ENCODE measurements at regions not wholly inside any gene's neighbourhood (a gene's known extent, or its start where the extent isn't known, plus 50 kb on each side); places are given as distances from the start of the nearest gene placed in this dataset.
"Not testable (repeated sequence)": the region's sequence is repeated elsewhere in the genome, so short reads cannot be mapped to it uniquely, and the experiment has no call there.

DNA sequence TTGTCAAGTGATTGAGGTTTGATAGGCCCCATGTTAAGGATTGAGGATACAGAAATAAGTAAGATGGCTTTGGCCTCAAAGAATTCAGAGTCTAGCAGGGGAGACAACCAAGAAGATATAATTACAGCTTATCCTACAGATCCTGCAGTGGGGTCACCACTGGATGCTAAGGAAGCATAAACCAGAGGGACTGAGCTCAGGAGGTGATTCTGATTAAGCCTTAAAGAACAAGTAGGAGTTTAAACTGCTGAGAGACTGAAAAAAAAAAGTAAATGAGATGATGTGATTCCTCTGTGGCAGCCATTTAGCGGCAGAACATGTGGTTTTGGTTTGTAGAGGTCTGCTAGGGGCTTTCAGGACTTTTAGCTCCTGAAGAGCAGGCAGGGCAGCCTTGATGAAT, 72.1 kb upstream of the ROPN1 start:
- H3K4me1 ChIP-seq, result peaks cover 75% of the 10 kb centered on the region
- H3K4me3 ChIP-seq (ENCODE audit: low read depth, low read length), result no peak overlapping the region
- no peaks in the 10 kb centered on the region for H3K27me3 ChIP-seq (ENCODE audit: control insufficient read depth, insufficient read depth, low read length)
- H3K4me2 ChIP-seq (ENCODE audit: low read length), result no peak overlapping the region
- no peaks in the 10 kb centered on the region for H3K9me3 ChIP-seq (ENCODE audit: control insufficient read depth, low read length)
- H3K27ac ChIP-seq, result peak overlapping the region; percentile 62
- no peaks in the 10 kb centered on the region for H3K36me3 ChIP-seq (ENCODE audit: control insufficient read depth, insufficient read depth, low read length)
- no peak overlapping the region for H3K9ac ChIP-seq
- H3K79me2 ChIP-seq, result peaks cover 22% of the 10 kb centered on the region
- no peak for TF ChIP-seq CTCF (IDR thresholded peaks at IDR 0.05)
- peak overlapping the region; percentile 59 for H2AFZ ChIP-seq

GRCh38 chr3:124066543-124066942, 74.6 kb upstream of the ROPN1 start:
- H3K9me3 ChIP-seq (ENCODE audit: control insufficient read depth, low read length); H2AFZ ChIP-seq: not testable (repeated sequence)
- H3K4me1 ChIP-seq, result peaks cover 63% of the 10 kb centered on the region

DNA sequence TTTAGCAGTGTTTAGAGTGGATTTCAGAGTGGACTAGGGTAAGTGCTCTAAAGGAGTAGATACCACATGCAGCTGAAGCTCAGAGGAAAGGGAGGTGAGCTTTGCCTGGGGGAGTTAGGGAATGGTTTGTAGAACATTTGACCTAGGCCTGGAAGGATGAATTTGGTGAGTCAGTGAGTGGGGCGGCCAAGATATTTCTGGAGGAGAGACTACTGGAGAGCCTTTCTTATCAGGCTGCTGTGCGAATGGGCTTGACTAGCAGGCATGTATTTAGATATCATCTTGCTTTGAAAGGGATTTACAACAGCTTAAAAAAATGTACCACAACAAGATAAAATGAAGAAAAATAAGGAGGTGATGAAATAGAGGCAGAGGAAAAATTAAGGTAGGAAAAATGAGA, 77.8 kb upstream of the ROPN1 start:
- Histone ChIP-seq H3K79me2 (peaks cover 17% of the 10 kb centered on the region), H3K4me2 (ENCODE audit: low read length) (peak overlapping the region; percentile 28), H3K27ac (peak overlapping the region; percentile 71), H3K4me1 (peaks cover 38% of the 10 kb centered on the region)
- H3K9ac ChIP-seq; H3K36me3 ChIP-seq (ENCODE audit: control insufficient read depth, insufficient read depth, low read length); H3K27me3 ChIP-seq (ENCODE audit: control insufficient read depth, insufficient read depth, low read length); H3K9me3 ChIP-seq (ENCODE audit: control insufficient read depth, low read length); H3K4me3 ChIP-seq (ENCODE audit: low read depth, low read length); H2AFZ ChIP-seq: not testable (repeated sequence)

More at GRCh38 chr3:124066543-124066942, 74.6 kb upstream of the ROPN1 start:
- H3K36me3 ChIP-seq (ENCODE audit: control insufficient read depth, insufficient read depth, low read length); H3K4me3 ChIP-seq (ENCODE audit: low read depth, low read length); H3K9ac ChIP-seq; H3K27me3 ChIP-seq (ENCODE audit: control insufficient read depth, insufficient read depth, low read length): not testable (repeated sequence)
- Histone ChIP-seq H3K27ac (peak overlapping the region; percentile 39), H3K79me2 (peaks cover 19% of the 10 kb centered on the region), H3K4me2 (ENCODE audit: low read length) (peak overlapping the region; percentile 10)

DNA sequence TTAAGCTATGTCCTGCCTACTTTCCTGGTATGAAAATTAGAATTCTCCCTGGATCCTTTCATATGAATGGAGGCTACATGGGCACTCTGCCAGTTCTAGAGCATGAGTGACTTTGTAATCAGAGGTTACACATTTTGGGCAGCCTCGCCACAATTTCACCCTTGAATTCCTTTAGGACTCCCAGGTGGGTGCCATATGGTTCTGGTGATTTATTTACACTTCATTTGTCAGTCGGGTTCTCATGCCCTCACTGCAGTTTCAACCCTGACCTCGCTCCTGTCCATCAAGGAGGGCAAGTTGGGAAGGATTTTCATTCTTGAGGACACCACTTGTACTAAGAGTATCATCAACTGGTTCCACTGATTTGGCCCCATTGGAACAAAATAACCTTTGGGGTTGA, 83.2 kb upstream of the ROPN1 start:
- H3K36me3 ChIP-seq (ENCODE audit: control insufficient read depth, insufficient read depth, low read length); H2AFZ ChIP-seq; H3K4me3 ChIP-seq (ENCODE audit: low read depth, low read length); H3K4me2 ChIP-seq (ENCODE audit: low read length); H3K27ac ChIP-seq; H3K27me3 ChIP-seq (ENCODE audit: control insufficient read depth, insufficient read depth, low read length); H3K9ac ChIP-seq; H3K9me3 ChIP-seq (ENCODE audit: control insufficient read depth, low read length): not testable (repeated sequence)
- peaks cover 17% of the 10 kb centered on the region for H3K4me1 ChIP-seq
- peaks cover 50% of the 10 kb centered on the region for H3K79me2 ChIP-seq

- H2AFZ ChIP-seq, result no peak overlapping the region
- H3K36me3 ChIP-seq (ENCODE audit: control insufficient read depth, insufficient read depth, low read length), result no peaks in the 10 kb centered on the region
- no peak overlapping the region for H3K27ac ChIP-seq
- H3K4me1 ChIP-seq, result peaks cover 12% of the 10 kb centered on the region
- TF ChIP-seq CTCF (IDR thresholded peaks at IDR 0.05), result no peak
- H3K4me2 ChIP-seq (ENCODE audit: low read length), result no peak overlapping the region
- H3K27me3 ChIP-seq (ENCODE audit: control insufficient read depth, insufficient read depth, low read length), result no peaks in the 10 kb centered on the region
- no peaks in the 10 kb centered on the region for H3K9me3 ChIP-seq (ENCODE audit: control insufficient read depth, low read length)
- H3K9ac ChIP-seq, result no peak overlapping the region
- H3K4me3 ChIP-seq (ENCODE audit: low read depth, low read length), result no peak overlapping the region
- H3K79me2 ChIP-seq, result peaks cover 51% of the 10 kb centered on the region
These were observed 83.8 kb upstream of the ROPN1 start for GRCh38 chr3:124075753-124076152.

GRCh38 chr3:124076235-124076634, 84.3 kb upstream of the ROPN1 start:
- no peak overlapping the region for H3K27ac ChIP-seq
- no peaks in the 10 kb centered on the region for H3K36me3 ChIP-seq (ENCODE audit: control insufficient read depth, insufficient read depth, low read length)
- no peak for TF ChIP-seq CTCF (IDR thresholded peaks at IDR 0.05)
- peaks cover 56% of the 10 kb centered on the region for H3K79me2 ChIP-seq
- no peak overlapping the region for H3K4me3 ChIP-seq (ENCODE audit: low read depth, low read length)
- H3K4me2 ChIP-seq (ENCODE audit: low read length), result no peak overlapping the region
- peaks cover 12% of the 10 kb centered on the region for H3K4me1 ChIP-seq
- no peak overlapping the region for H2AFZ ChIP-seq
- no peak overlapping the region for H3K9ac ChIP-seq
- no peaks in the 10 kb centered on the region for H3K27me3 ChIP-seq (ENCODE audit: control insufficient read depth, insufficient read depth, low read length)
- no peaks in the 10 kb centered on the region for H3K9me3 ChIP-seq (ENCODE audit: control insufficient read depth, low read length)

All from parathyroid adenoma (tissue), 2 donors.